IMR-90 (cell line): ENCODE measurements at regions not wholly inside any gene's neighbourhood (a gene's known extent, or its start where the extent isn't known, plus 50 kb on each side); places are given as distances from the start of the nearest gene placed in this dataset.

Source experiments
- ATAC-seq: fragments of 200-7000 bp; cut with Tn5 transposase; 2 replicates; pipeline ENCODE4 v1.9.1; 2020; ENCODE audit warnings: low read depth, mild to moderate bottlenecking, moderate library complexity
- BruUV-seq: library from RNA; stranded (reverse); fragments of 400-500 nt; replicated peaks from 2 replicates; lab custom pipeline; 2021; lab: Mats Ljungman, UMichigan
- CTCF ChIA-PET: fragments of 300-600 bp; formaldehyde crosslinking; extraction: SDS; loops from one replicate; lab custom pipeline; 2021; ENCODE audit warnings: antibody characterized with exemption; lab: Yijun Ruan, JAX
- POLR2A ChIA-PET: fragments of 300-600 bp; sonication (Branson Sonifier 250); formaldehyde crosslinking; loops from one replicate; lab custom pipeline; 2022; ENCODE audit warnings: antibody characterized with exemption; ENCODE audit not compliant: unreplicated experiment; lab: Charles Lee
- DNase-seq: peaks from one replicate; pipeline ENCODE4 v3.0.0; 2013
- H2AFZ ChIP-seq: replicated peaks from 2 replicates; pipeline ENCODE3; 2013; ENCODE audit warnings: low read length, mild to moderate bottlenecking; ENCODE audit not compliant: poor library complexity
- H2AK5ac ChIP-seq: 2 replicates; pipeline ENCODE4 v1.6.1; 2013; ENCODE audit warnings: low read depth, low read length, inconsistent platforms
- H2AK9ac ChIP-seq: replicated peaks from 2 replicates; pipeline ENCODE3; 2013; ENCODE audit warnings: mild to moderate bottlenecking, low read depth, low read length, moderate library complexity; ENCODE audit not compliant: poor library complexity
- H2BK120ac ChIP-seq: 2 replicates; pipeline ENCODE4 v1.6.1; 2013; ENCODE audit warnings: low read depth, low read length, inconsistent platforms
- H2BK15ac ChIP-seq: 3 replicates; pipeline ENCODE4 v1.6.1; 2013; ENCODE audit warnings: low read depth, low read length, inconsistent platforms
- H2BK20ac ChIP-seq: 2 replicates; pipeline ENCODE4 v1.6.1; 2013; ENCODE audit warnings: low read depth, mild to moderate bottlenecking, inconsistent platforms, low read length, moderate library complexity
- H2BK5ac ChIP-seq: 2 replicates; pipeline ENCODE4 v1.6.1; 2013; ENCODE audit warnings: mild to moderate bottlenecking, low read depth, low read length, inconsistent platforms; ENCODE audit not compliant: poor library complexity, severe bottlenecking
- H3K14ac ChIP-seq: replicated peaks from 2 replicates; pipeline ENCODE4 v1.6.1; 2013; ENCODE audit warnings: low read depth, low read length, inconsistent platforms
- H3K18ac ChIP-seq: 2 replicates; pipeline ENCODE4 v1.6.1; 2013; ENCODE audit warnings: low read depth, low read length, control low read depth
- H3K23ac ChIP-seq: 2 replicates; pipeline ENCODE4 v1.6.1; 2013; ENCODE audit warnings: low read depth, low read length, inconsistent platforms
- H3K27ac ChIP-seq: 2 replicates; pipeline ENCODE4 v1.5.1; 2013; ENCODE audit warnings: mild to moderate bottlenecking, control low read depth, low read length; ENCODE audit not compliant: insufficient read depth
- H3K27me3 ChIP-seq: 2 replicates; pipeline ENCODE4 v1.6.1; 2013; ENCODE audit warnings: low read length; ENCODE audit not compliant: control insufficient read depth, insufficient read depth
- H3K36me3 ChIP-seq: 2 replicates; pipeline ENCODE4 v1.6.1; 2013; ENCODE audit warnings: low read length, mixed read lengths; ENCODE audit not compliant: control insufficient read depth, insufficient read depth
- H3K4ac ChIP-seq: 2 replicates; pipeline ENCODE4 v1.6.1; 2013; ENCODE audit warnings: low read depth, low read length, inconsistent platforms
- H3K4me1 ChIP-seq: 2 replicates; pipeline ENCODE4 v1.6.1; 2013; ENCODE audit warnings: low read length, mixed read lengths; ENCODE audit not compliant: control insufficient read depth, insufficient read depth
- H3K4me2 ChIP-seq: 2 replicates; pipeline ENCODE4 v1.6.1; 2013; ENCODE audit warnings: low read depth, mild to moderate bottlenecking, control low read depth, low read length, moderate library complexity
- H3K4me3 ChIP-seq: 2 replicates; pipeline ENCODE4 v1.5.1; 2013; ENCODE audit warnings: low read depth, mild to moderate bottlenecking, control low read depth, low read length, moderate library complexity; ENCODE audit not compliant: insufficient read depth
- H3K56ac ChIP-seq: 2 replicates; pipeline ENCODE4 v1.6.1; 2013; ENCODE audit warnings: low read length, inconsistent platforms; ENCODE audit not compliant: insufficient read depth; ENCODE audit errors: extremely low read depth
- H3K79me1 ChIP-seq, 2 experiments: 2 replicates each; pipeline ENCODE4 v1.6.1; 2013; ENCODE audit warnings: low read length in 2 of 2, inconsistent platforms in 1 of 2, low read depth in 1 of 2
- H3K9ac ChIP-seq: 2 replicates; pipeline ENCODE4 v1.6.1; 2013; ENCODE audit warnings: low read depth, low read length, control low read depth
- H3K9me1 ChIP-seq: 2 replicates; pipeline ENCODE4 v1.6.1; 2013; ENCODE audit warnings: low read length, inconsistent platforms; ENCODE audit not compliant: insufficient read depth
- H3K9me3 ChIP-seq: 2 replicates; pipeline ENCODE4 v1.6.1; 2013; ENCODE audit warnings: low read length; ENCODE audit not compliant: control insufficient read depth, insufficient read depth
- H4K20me1 ChIP-seq: 2 replicates; pipeline ENCODE4 v1.6.1; 2013; ENCODE audit warnings: low read length, inconsistent platforms; ENCODE audit not compliant: insufficient read depth
- H4K5ac ChIP-seq: 2 replicates; pipeline ENCODE4 v1.6.1; 2013; ENCODE audit warnings: mild to moderate bottlenecking, low read depth, low read length, control low read depth
- H4K8ac ChIP-seq, 2 experiments: 2 replicates each; pipeline ENCODE4 v1.6.1; 2013; ENCODE audit warnings: low read depth in 2 of 2, low read length in 2 of 2, control low read depth in 1 of 2, inconsistent platforms in 1 of 2
- H4K91ac ChIP-seq: 2 replicates; pipeline ENCODE4 v1.6.1; 2013; ENCODE audit warnings: low read depth, low read length, inconsistent platforms; ENCODE audit not compliant: insufficient read depth
- MAFK ChIP-seq: IDR thresholded peaks from 2 replicates; pipeline ENCODE4 v1.6.1; 2012; ENCODE audit warnings: low read depth, low read length, improper control_type of control experiment
- MAZ ChIP-seq: IDR thresholded peaks from 2 replicates; pipeline ENCODE4 v1.6.1; 2012; ENCODE audit warnings: low read depth, mild to moderate bottlenecking, low read length, improper control_type of control experiment, moderate library complexity, borderline replicate concordance
- MXI1 ChIP-seq: IDR thresholded peaks from 2 replicates; pipeline ENCODE4 v1.6.1; 2012; ENCODE audit warnings: low read depth, mild to moderate bottlenecking, low read length, moderate library complexity, borderline replicate concordance
- RAD21 ChIP-seq: IDR thresholded peaks from 2 replicates; pipeline ENCODE4 v1.6.1; 2012; ENCODE audit warnings: low read length, improper control_type of control experiment
- RFX5 ChIP-seq: IDR thresholded peaks from 2 replicates; pipeline ENCODE4 v1.8.0; 2012; ENCODE audit warnings: low read depth, mild to moderate bottlenecking, low read length, moderate library complexity
- WGBS, 2 experiments: methylation state at CpG; one replicate each; pipeline versions ENCODE4 v1.1.5 to v1.1.7; 2013; ENCODE audit warnings: missing lambda C conversion rate in 2 of 2; ENCODE audit not compliant: insufficient read length in 1 of 2; ENCODE audit errors: extremely low coverage in 2 of 2; 5-methylcytosine and 5-hydroxymethylcytosine counted together
- dilution Hi-C: fragments of 300-500 bp; cut with HindIII; formaldehyde crosslinking; loops from one replicate; pipeline ENCODE4 v1.14.3; 2018; ENCODE audit warnings: low sequenced_read_pairs; ENCODE audit not compliant: unreplicated experiment
- in situ Hi-C: fragments of 300-500 bp; cut with MboI; formaldehyde crosslinking; loops from 3 replicates; pipeline ENCODE4 v1.14.3; 2019; ENCODE audit warnings: low sequenced_read_pairs, inconsistent platforms, mixed read lengths
- intact Hi-C: fragments of 100-400 bp; cut with micrococcal nuclease; formaldehyde crosslinking; loops from 2 replicates; pipeline ENCODE4 v1.10.0; 2022
- TF ChIP-seq, protein P1 (sequence below): fragments of 150-350 bp; IDR thresholded peaks from 2 replicates; pipeline ENCODE4 v1.6.1; 2016; ENCODE audit warnings: low read depth, mild to moderate bottlenecking, low read length, moderate library complexity, borderline replicate concordance
- TF ChIP-seq, protein P2 (sequence below): fragments of 150-350 bp; IDR thresholded peaks from 2 replicates; pipeline ENCODE4 v1.6.1; 2017; ENCODE audit warnings: mild to moderate bottlenecking, antibody characterized with exemption, low read length, low read depth
- TF ChIP-seq, protein P3 (sequence below): conservative IDR thresholded peaks from 2 replicates; pipeline ENCODE4 v1.5.1; 2012; ENCODE audit warnings: mild to moderate bottlenecking, low read depth, low read length, improper control_type of control experiment

DNA sequence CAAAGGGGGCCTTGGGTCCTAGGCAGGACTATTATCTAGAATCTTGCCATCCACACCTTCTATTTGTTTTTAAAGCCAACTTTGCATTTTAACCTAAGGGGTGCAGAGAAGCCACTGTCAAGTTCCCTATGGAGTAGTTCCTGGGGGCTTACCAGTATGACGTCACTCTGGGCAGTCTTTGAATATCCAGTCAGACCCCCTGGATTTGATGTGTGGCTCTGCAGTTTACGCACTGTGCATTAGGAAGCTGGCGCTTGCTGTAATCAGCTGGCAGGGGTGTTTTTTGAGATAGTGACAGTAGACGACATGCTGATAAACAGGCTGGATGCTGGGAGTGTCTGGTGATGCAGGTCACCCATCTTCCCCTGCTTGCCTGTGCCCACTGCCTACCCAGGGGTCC is 892.7 kb upstream of the ZNF722 start:
- H3K4me2 ChIP-seq = no peak overlapping the region
- H4K91ac ChIP-seq = no peak overlapping the region
- no peaks in the 10 kb centered on the region for H3K9me1 ChIP-seq
- no peaks in the 10 kb centered on the region for H3K4me1 ChIP-seq
- no peak overlapping the region for H2BK20ac ChIP-seq
- no peak overlapping the region for H3K4ac ChIP-seq
- H2AK9ac ChIP-seq = no peak overlapping the region
- no peak overlapping the region for H4K5ac ChIP-seq
- no peak overlapping the region for H2AK5ac ChIP-seq
- no peak overlapping the region for H3K18ac ChIP-seq
- no peak overlapping the region for H2BK15ac ChIP-seq
- H3K9ac ChIP-seq = no peak overlapping the region
- POLR2A ChIA-PET = no interaction called here
- no peak overlapping the region for H3K27ac ChIP-seq
- WGBS, 2 experiments = no CpG with 5 or more reads among the region's 4 CpGs
- no peaks in the 10 kb centered on the region for H3K79me1 ChIP-seq
- H4K20me1 ChIP-seq = no peaks in the 10 kb centered on the region
- ATAC-seq (no peak), DNase-seq (no peak)
- peaks cover 33% of the 10 kb centered on the region for H3K9me3 ChIP-seq
- CTCF ChIA-PET = no interaction called here
- dilution Hi-C loops = no loop called here
- no peak overlapping the region for H2BK120ac ChIP-seq
- H3K23ac ChIP-seq = no peak overlapping the region
- no peaks in the 10 kb centered on the region for H3K27me3 ChIP-seq
- BruUV-seq = no TSS peak
- TF ChIP-seq MAZ (no peak), RAD21 (no peak), MAFK (no peak), MXI1 (no peak), RFX5 (no peak)
- TF ChIP-seq, protein P1, sequence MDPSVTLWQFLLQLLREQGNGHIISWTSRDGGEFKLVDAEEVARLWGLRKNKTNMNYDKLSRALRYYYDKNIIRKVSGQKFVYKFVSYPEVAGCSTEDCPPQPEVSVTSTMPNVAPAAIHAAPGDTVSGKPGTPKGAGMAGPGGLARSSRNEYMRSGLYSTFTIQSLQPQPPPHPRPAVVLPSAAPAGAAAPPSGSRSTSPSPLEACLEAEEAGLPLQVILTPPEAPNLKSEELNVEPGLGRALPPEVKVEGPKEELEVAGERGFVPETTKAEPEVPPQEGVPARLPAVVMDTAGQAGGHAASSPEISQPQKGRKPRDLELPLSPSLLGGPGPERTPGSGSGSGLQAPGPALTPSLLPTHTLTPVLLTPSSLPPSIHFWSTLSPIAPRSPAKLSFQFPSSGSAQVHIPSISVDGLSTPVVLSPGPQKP = no peak
- TF ChIP-seq, protein P2, sequence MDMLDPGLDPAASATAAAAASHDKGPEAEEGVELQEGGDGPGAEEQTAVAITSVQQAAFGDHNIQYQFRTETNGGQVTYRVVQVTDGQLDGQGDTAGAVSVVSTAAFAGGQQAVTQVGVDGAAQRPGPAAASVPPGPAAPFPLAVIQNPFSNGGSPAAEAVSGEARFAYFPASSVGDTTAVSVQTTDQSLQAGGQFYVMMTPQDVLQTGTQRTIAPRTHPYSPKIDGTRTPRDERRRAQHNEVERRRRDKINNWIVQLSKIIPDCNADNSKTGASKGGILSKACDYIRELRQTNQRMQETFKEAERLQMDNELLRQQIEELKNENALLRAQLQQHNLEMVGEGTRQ = no peak
- TF ChIP-seq, protein P3, sequence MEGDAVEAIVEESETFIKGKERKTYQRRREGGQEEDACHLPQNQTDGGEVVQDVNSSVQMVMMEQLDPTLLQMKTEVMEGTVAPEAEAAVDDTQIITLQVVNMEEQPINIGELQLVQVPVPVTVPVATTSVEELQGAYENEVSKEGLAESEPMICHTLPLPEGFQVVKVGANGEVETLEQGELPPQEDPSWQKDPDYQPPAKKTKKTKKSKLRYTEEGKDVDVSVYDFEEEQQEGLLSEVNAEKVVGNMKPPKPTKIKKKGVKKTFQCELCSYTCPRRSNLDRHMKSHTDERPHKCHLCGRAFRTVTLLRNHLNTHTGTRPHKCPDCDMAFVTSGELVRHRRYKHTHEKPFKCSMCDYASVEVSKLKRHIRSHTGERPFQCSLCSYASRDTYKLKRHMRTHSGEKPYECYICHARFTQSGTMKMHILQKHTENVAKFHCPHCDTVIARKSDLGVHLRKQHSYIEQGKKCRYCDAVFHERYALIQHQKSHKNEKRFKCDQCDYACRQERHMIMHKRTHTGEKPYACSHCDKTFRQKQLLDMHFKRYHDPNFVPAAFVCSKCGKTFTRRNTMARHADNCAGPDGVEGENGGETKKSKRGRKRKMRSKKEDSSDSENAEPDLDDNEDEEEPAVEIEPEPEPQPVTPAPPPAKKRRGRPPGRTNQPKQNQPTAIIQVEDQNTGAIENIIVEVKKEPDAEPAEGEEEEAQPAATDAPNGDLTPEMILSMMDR = no peak
- intact Hi-C loops = no loop called here
- no peak overlapping the region for H3K14ac ChIP-seq
- no peak overlapping the region for H2BK5ac ChIP-seq
- no peak overlapping the region for H4K8ac ChIP-seq
- no peak overlapping the region for H2AFZ ChIP-seq
- no peak overlapping the region for H3K56ac ChIP-seq
- H3K4me3 ChIP-seq = no peak overlapping the region
- in situ Hi-C loops = no loop called here
- no peaks in the 10 kb centered on the region for H3K36me3 ChIP-seq
